ENCODE measurements at regions not wholly inside any gene's neighbourhood (a gene's known extent, or its start where the extent isn't known, plus 50 kb on each side); places are given as distances from the start of the nearest gene placed in this dataset.

- Histone ChIP-seq H3K4me2 (ENCODE audit: low read length) (no peak overlapping the region), H3K9me2 (ENCODE audit: insufficient read depth, low read length) (no peaks in the 10 kb centered on the region), H4K20me1 (ENCODE audit: insufficient read depth) (no peaks in the 10 kb centered on the region), H3K9ac (ENCODE audit: low read length) (no peak overlapping the region), H3K79me2 (replicated peaks; ENCODE audit: insufficient read depth, low read length) (no peaks in the 10 kb centered on the region), H3K9me3 (ENCODE audit: low read length) (no peaks in the 10 kb centered on the region), H3K27me3 (ENCODE audit: insufficient read depth, low read depth, low read length) (no peaks in the 10 kb centered on the region), H3K4me3 (ENCODE audit: low read length) (no peak overlapping the region), H2AFZ (ENCODE audit: low read depth, low read length) (no peak overlapping the region), H3F3A (ENCODE audit: insufficient read depth, low read length, poor library complexity, severe bottlenecking) (no peaks in the 10 kb centered on the region), H3K27ac (ENCODE audit: low read length) (no peak overlapping the region), H3K36me3 (ENCODE audit: insufficient read depth, low read length) (no peaks in the 10 kb centered on the region)
- TF ChIP-seq TAF1 (IDR thresholded peaks at IDR 0.05; ENCODE audit: low read depth) (no peak), EP300 (conservative IDR thresholded peaks at IDR 0.05; ENCODE audit: poor library complexity, severe bottlenecking) (no peak), EZH2 (IDR thresholded peaks at IDR 0.05; ENCODE audit: borderline replicate concordance, insufficient read depth, low read length, poor library complexity, severe bottlenecking) (no peak), SMC3 (conservative IDR thresholded peaks at IDR 0.05; ENCODE audit: poor library complexity) (no peak), MXI1 (conservative IDR thresholded peaks at IDR 0.05; ENCODE audit: poor library complexity, severe bottlenecking) (no peak), POLR2AphosphoS5 (IDR thresholded peaks at IDR 0.05) (no peak), REST (IDR thresholded peaks at IDR 0.05; ENCODE audit: borderline replicate concordance) (no peak), CTCF (IDR thresholded peaks at IDR 0.05; ENCODE audit: poor library complexity, severe bottlenecking) (no peak), RAD21 (conservative IDR thresholded peaks at IDR 0.05) (no peak)
These were observed 87.9 kb upstream of the MSTN start for GRCh38 chr2:190150413-190150812.

GRCh38 chr2:190149908-190150307 is 87.4 kb upstream of the MSTN start:
- H3K79me2 ChIP-seq (replicated peaks; ENCODE audit: insufficient read depth, low read length): no peaks in the 10 kb centered on the region
- TF ChIP-seq POLR2AphosphoS5 (IDR thresholded peaks at IDR 0.05) (no peak), EZH2 (IDR thresholded peaks at IDR 0.05; ENCODE audit: borderline replicate concordance, insufficient read depth, low read length, poor library complexity, severe bottlenecking) (no peak), REST (IDR thresholded peaks at IDR 0.05; ENCODE audit: borderline replicate concordance) (no peak), EP300 (conservative IDR thresholded peaks at IDR 0.05; ENCODE audit: poor library complexity, severe bottlenecking) (no peak), MXI1 (conservative IDR thresholded peaks at IDR 0.05; ENCODE audit: poor library complexity, severe bottlenecking) (no peak), RAD21 (conservative IDR thresholded peaks at IDR 0.05) (no peak), SMC3 (conservative IDR thresholded peaks at IDR 0.05; ENCODE audit: poor library complexity) (no peak), TAF1 (IDR thresholded peaks at IDR 0.05; ENCODE audit: low read depth) (no peak), CTCF (IDR thresholded peaks at IDR 0.05; ENCODE audit: poor library complexity, severe bottlenecking) (no peak)
- H3K9ac ChIP-seq (ENCODE audit: low read length): no peak overlapping the region
- H3K36me3 ChIP-seq (ENCODE audit: insufficient read depth, low read length): no peaks in the 10 kb centered on the region
- no peaks in the 10 kb centered on the region for H3K9me3 ChIP-seq (ENCODE audit: low read length)
- H3K27me3 ChIP-seq (ENCODE audit: insufficient read depth, low read depth, low read length): no peaks in the 10 kb centered on the region
- no peak overlapping the region for H2AFZ ChIP-seq (ENCODE audit: low read depth, low read length)
- H3K4me3 ChIP-seq (ENCODE audit: low read length): no peak overlapping the region
- H3F3A ChIP-seq (ENCODE audit: insufficient read depth, low read length, poor library complexity, severe bottlenecking): no peaks in the 10 kb centered on the region
- H4K20me1 ChIP-seq (ENCODE audit: insufficient read depth): no peaks in the 10 kb centered on the region
- no peak overlapping the region for H3K4me2 ChIP-seq (ENCODE audit: low read length)
- H3K27ac ChIP-seq (ENCODE audit: low read length): no peak overlapping the region
- no peaks in the 10 kb centered on the region for H3K9me2 ChIP-seq (ENCODE audit: insufficient read depth, low read length)

Data from neural cell (in vitro differentiated cells).